K562 (cell line): ENCODE measurements at regions not wholly inside any gene's neighbourhood (a gene's known extent, or its start where the extent isn't known, plus 50 kb on each side); places are given as distances from the start of the nearest gene placed in this dataset.

Source experiments
- TF ChIP-seq, protein P1 (sequence below): fragments of 450-650 bp; IDR thresholded peaks from 2 replicates; pipeline ENCODE4 v1.6.1; 2016; ENCODE audit warnings: low read depth
- TF ChIP-seq, protein P2 (sequence below): sonication (generic); IDR thresholded peaks from 2 replicates; pipeline ENCODE4 v1.6.1; 2016

DNA sequence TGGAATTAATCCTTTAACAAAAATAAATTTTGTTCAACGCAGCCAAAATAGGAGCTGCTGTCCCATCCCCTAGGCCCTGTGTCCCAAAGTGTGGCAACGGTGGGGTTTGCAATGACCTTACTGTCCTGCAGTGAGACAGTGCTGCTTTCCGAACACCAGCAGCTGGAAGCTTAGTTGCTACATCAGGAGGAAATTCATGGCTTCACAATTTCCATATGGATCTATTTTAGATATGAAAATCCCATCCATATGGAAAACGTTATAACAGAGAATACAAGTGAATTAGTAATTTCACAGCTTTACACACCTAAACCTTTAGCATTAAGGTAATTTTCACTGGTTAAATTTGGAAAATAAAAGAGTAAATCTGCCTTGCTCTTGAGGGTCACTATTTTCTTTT is 396.3 kb upstream of the TENM3 start (continued):
- TF ChIP-seq, protein P1, sequence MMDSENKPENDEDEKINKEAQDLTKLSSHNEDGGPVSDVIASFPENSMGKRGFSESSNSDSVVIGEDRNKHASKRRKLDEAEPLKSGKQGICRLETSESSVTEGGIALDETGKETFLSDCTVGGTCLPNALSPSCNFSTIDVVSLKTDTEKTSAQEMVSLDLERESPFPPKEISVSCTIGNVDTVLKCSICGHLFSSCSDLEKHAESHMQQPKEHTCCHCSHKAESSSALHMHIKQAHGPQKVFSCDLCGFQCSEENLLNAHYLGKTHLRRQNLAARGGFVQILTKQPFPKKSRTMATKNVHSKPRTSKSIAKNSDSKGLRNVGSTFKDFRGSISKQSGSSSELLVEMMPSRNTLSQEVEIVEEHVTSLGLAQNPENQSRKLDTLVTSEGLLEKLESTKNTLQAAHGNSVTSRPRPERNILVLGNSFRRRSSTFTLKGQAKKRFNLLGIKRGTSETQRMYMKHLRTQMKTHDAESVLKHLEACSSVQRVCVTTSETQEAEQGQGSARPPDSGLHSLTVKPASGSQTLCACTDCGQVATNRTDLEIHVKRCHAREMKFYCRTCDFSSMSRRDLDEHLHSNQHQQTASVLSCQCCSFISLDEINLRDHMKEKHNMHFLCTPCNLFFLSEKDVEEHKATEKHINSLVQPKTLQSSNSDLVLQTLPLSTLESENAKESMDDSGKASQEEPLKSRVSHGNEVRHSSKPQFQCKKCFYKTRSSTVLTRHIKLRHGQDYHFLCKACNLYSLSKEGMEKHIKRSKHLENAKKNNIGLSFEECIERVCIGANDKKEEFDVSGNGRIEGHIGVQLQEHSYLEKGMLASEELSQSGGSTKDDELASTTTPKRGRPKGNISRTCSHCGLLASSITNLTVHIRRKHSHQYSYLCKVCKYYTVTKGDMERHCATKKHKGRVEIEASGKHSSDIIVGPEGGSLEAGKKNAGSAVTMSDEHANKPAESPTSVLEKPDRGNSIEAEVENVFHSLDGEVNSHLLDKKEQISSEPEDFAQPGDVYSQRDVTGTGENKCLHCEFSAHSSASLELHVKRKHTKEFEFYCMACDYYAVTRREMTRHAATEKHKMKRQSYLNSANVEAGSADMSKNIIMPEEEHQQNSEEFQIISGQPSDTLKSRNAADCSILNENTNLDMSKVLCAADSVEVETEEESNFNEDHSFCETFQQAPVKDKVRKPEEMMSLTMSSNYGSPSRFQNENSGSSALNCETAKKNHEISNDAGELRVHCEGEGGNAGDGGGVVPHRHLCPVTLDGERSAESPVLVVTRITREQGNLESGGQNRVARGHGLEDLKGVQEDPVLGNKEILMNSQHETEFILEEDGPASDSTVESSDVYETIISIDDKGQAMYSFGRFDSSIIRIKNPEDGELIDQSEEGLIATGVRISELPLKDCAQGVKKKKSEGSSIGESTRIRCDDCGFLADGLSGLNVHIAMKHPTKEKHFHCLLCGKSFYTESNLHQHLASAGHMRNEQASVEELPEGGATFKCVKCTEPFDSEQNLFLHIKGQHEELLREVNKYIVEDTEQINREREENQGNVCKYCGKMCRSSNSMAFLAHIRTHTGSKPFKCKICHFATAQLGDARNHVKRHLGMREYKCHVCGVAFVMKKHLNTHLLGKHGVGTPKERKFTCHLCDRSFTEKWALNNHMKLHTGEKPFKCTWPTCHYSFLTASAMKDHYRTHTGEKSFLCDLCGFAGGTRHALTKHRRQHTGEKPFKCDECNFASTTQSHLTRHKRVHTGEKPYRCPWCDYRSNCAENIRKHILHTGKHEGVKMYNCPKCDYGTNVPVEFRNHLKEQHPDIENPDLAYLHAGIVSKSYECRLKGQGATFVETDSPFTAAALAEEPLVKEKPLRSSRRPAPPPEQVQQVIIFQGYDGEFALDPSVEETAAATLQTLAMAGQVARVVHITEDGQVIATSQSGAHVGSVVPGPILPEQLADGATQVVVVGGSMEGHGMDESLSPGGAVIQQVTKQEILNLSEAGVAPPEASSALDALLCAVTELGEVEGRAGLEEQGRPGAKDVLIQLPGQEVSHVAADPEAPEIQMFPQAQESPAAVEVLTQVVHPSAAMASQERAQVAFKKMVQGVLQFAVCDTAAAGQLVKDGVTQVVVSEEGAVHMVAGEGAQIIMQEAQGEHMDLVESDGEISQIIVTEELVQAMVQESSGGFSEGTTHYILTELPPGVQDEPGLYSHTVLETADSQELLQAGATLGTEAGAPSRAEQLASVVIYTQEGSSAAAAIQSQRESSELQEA: no peak
- TF ChIP-seq, protein P2, sequence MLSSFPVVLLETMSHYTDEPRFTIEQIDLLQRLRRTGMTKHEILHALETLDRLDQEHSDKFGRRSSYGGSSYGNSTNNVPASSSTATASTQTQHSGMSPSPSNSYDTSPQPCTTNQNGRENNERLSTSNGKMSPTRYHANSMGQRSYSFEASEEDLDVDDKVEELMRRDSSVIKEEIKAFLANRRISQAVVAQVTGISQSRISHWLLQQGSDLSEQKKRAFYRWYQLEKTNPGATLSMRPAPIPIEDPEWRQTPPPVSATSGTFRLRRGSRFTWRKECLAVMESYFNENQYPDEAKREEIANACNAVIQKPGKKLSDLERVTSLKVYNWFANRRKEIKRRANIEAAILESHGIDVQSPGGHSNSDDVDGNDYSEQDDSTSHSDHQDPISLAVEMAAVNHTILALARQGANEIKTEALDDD: no peak
